ENCODE measurements at regions not wholly inside any gene's neighbourhood (a gene's known extent, or its start where the extent isn't known, plus 50 kb on each side); places are given as distances from the start of the nearest gene placed in this dataset.

DNA sequence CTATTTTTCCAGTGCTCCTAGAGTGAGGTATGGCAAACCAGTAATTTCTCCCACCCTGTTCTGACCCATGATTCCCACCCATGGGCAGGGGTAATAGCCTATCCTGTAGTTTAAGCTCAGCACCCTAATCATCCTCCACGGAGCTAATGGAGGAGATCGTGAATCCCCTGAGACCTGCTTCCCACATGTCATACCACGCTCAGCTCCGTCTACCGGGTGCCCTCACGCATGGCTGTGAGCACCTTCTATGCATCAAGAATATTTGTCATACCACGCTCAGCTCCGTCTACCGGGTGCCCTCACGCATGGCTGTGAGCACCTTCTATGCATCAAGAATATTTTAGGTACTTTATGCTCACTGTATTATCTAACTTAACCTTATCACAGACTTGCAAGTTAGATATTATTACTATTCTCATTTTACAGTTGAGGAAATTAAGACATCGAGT is 104.7 kb upstream of the PFN2 start:
- Histone ChIP-seq H3K4me2 (ENCODE audit: low read length) (no peak overlapping the region), H3K9me3 (ENCODE audit: low read length) (peaks cover 8% of the 10 kb centered on the region; the same call in 1 of the 2 replicates), H3K79me2 (ENCODE audit: low read length) (no peaks in the 10 kb centered on the region), H3K4me3 (ENCODE audit: low read length) (no peak overlapping the region), H3K27ac (ENCODE audit: low read length) (no peak overlapping the region), H3K36me3 (ENCODE audit: low read depth, low read length) (peaks cover 5% of the 10 kb centered on the region; the same call in 1 of the 2 replicates), H3K9ac (ENCODE audit: low read length) (no peak overlapping the region), H3F3A (ENCODE audit: low read length, unreplicated experiment) (peaks cover 11% of the 10 kb centered on the region), H3K9me2 (replicated peaks; ENCODE audit: low read length) (no peaks in the 10 kb centered on the region), H3K27me3 (ENCODE audit: low read length) (no peaks in the 10 kb centered on the region), H3K4me1 (ENCODE audit: insufficient read depth, low read length) (peaks cover 57% of the 10 kb centered on the region), H4K20me1 (ENCODE audit: low read length) (no peaks in the 10 kb centered on the region), H2AFZ (ENCODE audit: low read length) (no peak overlapping the region)
- BruUV-seq (replicated peaks), result no TSS peak
- DNase-seq, result no peak
- TF ChIP-seq EZH2phosphoT487 (IDR thresholded peaks at IDR 0.05; ENCODE audit: borderline replicate concordance, low read length), result no peak
- TF ChIP-seq, protein P1, sequence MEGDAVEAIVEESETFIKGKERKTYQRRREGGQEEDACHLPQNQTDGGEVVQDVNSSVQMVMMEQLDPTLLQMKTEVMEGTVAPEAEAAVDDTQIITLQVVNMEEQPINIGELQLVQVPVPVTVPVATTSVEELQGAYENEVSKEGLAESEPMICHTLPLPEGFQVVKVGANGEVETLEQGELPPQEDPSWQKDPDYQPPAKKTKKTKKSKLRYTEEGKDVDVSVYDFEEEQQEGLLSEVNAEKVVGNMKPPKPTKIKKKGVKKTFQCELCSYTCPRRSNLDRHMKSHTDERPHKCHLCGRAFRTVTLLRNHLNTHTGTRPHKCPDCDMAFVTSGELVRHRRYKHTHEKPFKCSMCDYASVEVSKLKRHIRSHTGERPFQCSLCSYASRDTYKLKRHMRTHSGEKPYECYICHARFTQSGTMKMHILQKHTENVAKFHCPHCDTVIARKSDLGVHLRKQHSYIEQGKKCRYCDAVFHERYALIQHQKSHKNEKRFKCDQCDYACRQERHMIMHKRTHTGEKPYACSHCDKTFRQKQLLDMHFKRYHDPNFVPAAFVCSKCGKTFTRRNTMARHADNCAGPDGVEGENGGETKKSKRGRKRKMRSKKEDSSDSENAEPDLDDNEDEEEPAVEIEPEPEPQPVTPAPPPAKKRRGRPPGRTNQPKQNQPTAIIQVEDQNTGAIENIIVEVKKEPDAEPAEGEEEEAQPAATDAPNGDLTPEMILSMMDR (conservative IDR thresholded peaks at IDR 0.05; ENCODE audit: low read depth, low read length), result no peak
- ChIA-PET POLR2A (ENCODE audit: unreplicated experiment) (no interaction called here), CTCF (interaction anchor here (0.6 kb wide), 1 partner anchor 105 kb away, joined by 4 read pairs; the partner anchor contains the start of gene PFN2)
- intact Hi-C loops (cut with micrococcal nuclease), result no loop called here
- no peak for ATAC-seq

DNA sequence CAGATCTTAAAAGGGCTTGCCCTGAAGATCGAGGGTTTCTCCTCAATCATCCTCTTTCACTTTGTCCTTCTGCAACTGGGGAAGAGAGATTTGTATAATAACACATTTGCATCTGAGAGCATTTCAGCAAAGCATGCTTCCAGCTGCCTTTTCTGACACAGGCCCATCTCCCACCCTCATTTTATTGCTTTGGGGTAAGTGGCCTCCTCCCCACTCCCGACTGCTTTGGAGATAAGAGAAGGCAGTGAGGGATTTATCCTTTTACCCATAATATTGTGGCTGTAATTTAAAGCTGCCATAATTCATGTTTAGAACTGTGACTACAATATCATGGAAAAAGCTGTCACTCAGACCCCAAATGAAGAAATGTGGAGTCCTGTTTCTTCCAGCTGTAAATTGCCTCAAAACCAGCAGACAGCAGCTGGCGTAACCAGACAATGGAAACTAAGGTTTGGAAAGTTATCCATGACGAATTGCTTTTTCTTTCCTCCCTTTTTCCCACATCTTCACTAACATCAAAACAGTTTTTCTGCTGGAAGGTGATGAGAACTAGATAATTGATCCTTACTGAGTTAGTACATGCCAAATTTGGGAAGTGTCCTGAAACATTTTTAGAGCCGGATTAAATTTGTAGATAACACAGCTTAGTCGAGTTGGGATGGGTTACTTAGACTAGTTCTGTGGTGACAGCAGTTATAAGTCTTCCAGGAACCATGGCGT is 104.2 kb upstream of the PFN2 start:
- BruUV-seq (replicated peaks), result no TSS peak
- Histone ChIP-seq H2AFZ (ENCODE audit: low read length) (no peak overlapping the region), H3F3A (ENCODE audit: low read length, unreplicated experiment) (peaks cover 11% of the 10 kb centered on the region), H3K4me1 (ENCODE audit: insufficient read depth, low read length) (peaks cover 55% of the 10 kb centered on the region), H3K27me3 (ENCODE audit: low read length) (no peaks in the 10 kb centered on the region), H3K27ac (ENCODE audit: low read length) (no peak overlapping the region), H3K9ac (ENCODE audit: low read length) (no peak overlapping the region), H3K36me3 (ENCODE audit: low read depth, low read length) (peaks cover 5% of the 10 kb centered on the region; the same call in 1 of the 2 replicates), H3K4me2 (ENCODE audit: low read length) (no peak overlapping the region), H3K9me3 (ENCODE audit: low read length) (peaks cover 8% of the 10 kb centered on the region; the same call in 1 of the 2 replicates), H3K79me2 (ENCODE audit: low read length) (no peaks in the 10 kb centered on the region), H3K9me2 (replicated peaks; ENCODE audit: low read length) (no peaks in the 10 kb centered on the region), H3K4me3 (ENCODE audit: low read length) (no peak overlapping the region), H4K20me1 (ENCODE audit: low read length) (no peaks in the 10 kb centered on the region)
- ChIA-PET CTCF (no interaction called here), POLR2A (ENCODE audit: unreplicated experiment) (no interaction called here)
- ATAC-seq, result no peak
- intact Hi-C loops (cut with micrococcal nuclease), result no loop called here
- no peak for DNase-seq
- TF ChIP-seq, protein P1 (conservative IDR thresholded peaks at IDR 0.05; ENCODE audit: low read depth, low read length), result no peak
- TF ChIP-seq EZH2phosphoT487 (IDR thresholded peaks at IDR 0.05; ENCODE audit: borderline replicate concordance, low read length) (no peak), EZH2 (IDR thresholded peaks at IDR 0.05; ENCODE audit: low read length, unreplicated experiment) (no peak)

DNA sequence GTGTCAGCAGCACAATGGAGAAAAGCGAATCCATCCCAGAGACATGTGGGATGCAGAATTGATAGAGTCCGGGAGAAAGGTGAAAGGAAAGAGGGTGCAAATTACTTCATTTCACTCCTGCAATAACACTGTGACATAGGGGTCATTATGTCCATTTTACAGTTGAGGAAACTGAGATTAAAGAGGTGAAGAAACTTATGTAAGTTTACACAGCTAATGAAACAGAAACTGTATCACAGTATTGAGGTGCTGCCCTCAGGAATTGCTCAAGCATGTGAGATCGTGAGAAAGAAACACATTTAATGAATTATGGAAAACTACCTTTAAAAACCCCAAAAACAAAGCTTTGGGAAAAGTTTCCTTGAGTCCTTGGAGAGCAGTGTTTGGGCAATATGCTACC is 103.6 kb upstream of the PFN2 start:
- no peak overlapping the region for H3K4me3 ChIP-seq (ENCODE audit: low read length)
- CTCF ChIA-PET, result no interaction called here
- no peak overlapping the region for H3K27ac ChIP-seq (ENCODE audit: low read length)

More for the DNA sequence above, 103.6 kb upstream of the PFN2 start:
- ATAC-seq (no peak), DNase-seq (no peak)
- Histone ChIP-seq H3K9ac (ENCODE audit: low read length) (no peak overlapping the region), H3K36me3 (ENCODE audit: low read depth, low read length) (peaks cover 5% of the 10 kb centered on the region; the same call in 1 of the 2 replicates), H3K9me2 (replicated peaks; ENCODE audit: low read length) (no peaks in the 10 kb centered on the region), H4K20me1 (ENCODE audit: low read length) (no peaks in the 10 kb centered on the region), H3K79me2 (ENCODE audit: low read length) (no peaks in the 10 kb centered on the region), H3K4me2 (ENCODE audit: low read length) (no peak overlapping the region), H3K27me3 (ENCODE audit: low read length) (no peaks in the 10 kb centered on the region), H3K4me1 (ENCODE audit: insufficient read depth, low read length) (peaks cover 55% of the 10 kb centered on the region), H3F3A (ENCODE audit: low read length, unreplicated experiment) (peaks cover 11% of the 10 kb centered on the region), H3K9me3 (ENCODE audit: low read length) (peaks cover 8% of the 10 kb centered on the region; the same call in 1 of the 2 replicates), H2AFZ (ENCODE audit: low read length) (no peak overlapping the region)
- no TSS peak for BruUV-seq (replicated peaks)
- intact Hi-C loops (cut with micrococcal nuclease), result no loop called here
- POLR2A ChIA-PET (ENCODE audit: unreplicated experiment), result no interaction called here
- no peak for TF ChIP-seq EZH2 (IDR thresholded peaks at IDR 0.05; ENCODE audit: low read length, unreplicated experiment)
- TF ChIP-seq EZH2phosphoT487 (IDR thresholded peaks at IDR 0.05; ENCODE audit: borderline replicate concordance, low read length), result no peak
- TF ChIP-seq, protein P1 (conservative IDR thresholded peaks at IDR 0.05; ENCODE audit: low read depth, low read length), result no peak
